ENCODE measurements at regions not wholly inside any gene's neighbourhood (a gene's known extent, or its start where the extent isn't known, plus 50 kb on each side); places are given as distances from the start of the nearest gene placed in this dataset.

GRCh38 chr15:67998599-67999133 is 55.4 kb upstream of the PIAS1 start (continued):
- TF ChIP-seq PRDM2 (tag by site-specific recombination; IDR thresholded peaks at IDR 0.05; ENCODE audit: borderline replicate concordance), result no peak
- TF ChIP-seq ZNF792 (tag by site-specific recombination; IDR thresholded peaks at IDR 0.05), result no peak
- peak; percentile 56; the same call in 1 of the 2 replicates for TF ChIP-seq TSHZ1 (tag by site-specific recombination; IDR thresholded peaks at IDR 0.05; ENCODE audit: borderline replicate concordance)
- TF ChIP-seq ZNF23 (tag by site-specific recombination; IDR thresholded peaks at IDR 0.05; ENCODE audit: borderline replicate concordance), result no peak
- TF ChIP-seq ZSCAN30 (tag by site-specific recombination; IDR thresholded peaks at IDR 0.05), result no peak
- no peak for TF ChIP-seq ZNF624 (tag by site-specific recombination; IDR thresholded peaks at IDR 0.05)
- no peak for TF ChIP-seq KLF17 (tag by site-specific recombination; IDR thresholded peaks at IDR 0.05)
- TF ChIP-seq ZNF175 (tag by site-specific recombination; IDR thresholded peaks at IDR 0.05), result no peak
- no peak for TF ChIP-seq ZNF274 (IDR thresholded peaks at IDR 0.05; ENCODE audit: low read length)
- TF ChIP-seq ZNF274 (tag by site-specific recombination; IDR thresholded peaks at IDR 0.05; ENCODE audit: borderline replicate concordance), result no peak
- TF ChIP-seq ZBTB11 (tag by site-specific recombination; conservative IDR thresholded peaks at IDR 0.05; ENCODE audit: low read depth), result 0 out of 2 replicates have a peak, but pooled peaks have one; percentile 5
- TF ChIP-seq ZSCAN4 (tag by site-specific recombination; IDR thresholded peaks at IDR 0.05), result no peak
- TF ChIP-seq ZNF341 (tag by site-specific recombination; IDR thresholded peaks at IDR 0.05; ENCODE audit: low read depth), result no peak
- peak; percentile 83 for TF ChIP-seq FEZF1 (tag by site-specific recombination; IDR thresholded peaks at IDR 0.05)
- no peak for TF ChIP-seq ZNF354C (tag by site-specific recombination; IDR thresholded peaks at IDR 0.05; ENCODE audit: borderline replicate concordance, low read depth)
- 0 out of 2 replicates have a peak, but pooled peaks have one; percentile 36 for TF ChIP-seq ZNF843 (tag by site-specific recombination; IDR thresholded peaks at IDR 0.05)
- TF ChIP-seq ZNF155 (tag by site-specific recombination; IDR thresholded peaks at IDR 0.05), result no peak
- no peak for TF ChIP-seq ZNF664 (tag by site-specific recombination; IDR thresholded peaks at IDR 0.05)
- no peak for TF ChIP-seq ZNF362 (tag by site-specific recombination; IDR thresholded peaks at IDR 0.05)
- TF ChIP-seq ZNF239 (tag by site-specific recombination; IDR thresholded peaks at IDR 0.05), result 0 out of 2 replicates have a peak, but pooled peaks have one; percentile 44
- TF ChIP-seq ZNF692 (tag by site-specific recombination; IDR thresholded peaks at IDR 0.05), result peak; percentile 74; the same call in 1 of the 2 replicates

Measured in HEK293 (cell line).